ENCODE measurements at regions not wholly inside any gene's neighbourhood (a gene's known extent, or its start where the extent isn't known, plus 50 kb on each side); places are given as distances from the start of the nearest gene placed in this dataset.

GRCh38 chr4:114386637-114387233 lies 211.9 kb upstream of the UGT8 start:
- Mint-ChIP-seq H3K4me3 (no peak overlapping the region), H3K9me3 (peaks cover 0 to 3% (median 0%) of the 10 kb centered on the region in 7 donors), H3K4me1 (no peaks in the 10 kb centered on the region), H3K36me3 (no peaks in the 10 kb centered on the region), H3K27me3 (peaks cover 12 to 28% (median 22%) of the 10 kb centered on the region in 3 donors), H3K27ac (no peak overlapping the region)
- DNase-seq, result peak; percentile 25
- no peak for ATAC-seq (ENCODE audit: low read depth in 2 of 2)

- Mint-ChIP-seq H3K36me3 (no peaks in the 10 kb centered on the region), H3K4me1 (no peaks in the 10 kb centered on the region), H3K27ac (no peak overlapping the region), H3K4me3 (no peak overlapping the region), H3K27me3 (peaks cover 12 to 28% (median 24%) of the 10 kb centered on the region in 3 donors), H3K9me3 (peaks cover 0 to 3% (median 0%) of the 10 kb centered on the region in 7 donors)
- DNase-seq (no peak), ATAC-seq (ENCODE audit: low read depth in 2 of 2) (no peak)
These were observed 209.4 kb upstream of the UGT8 start for GRCh38 chr4:114389070-114389685.

DNA sequence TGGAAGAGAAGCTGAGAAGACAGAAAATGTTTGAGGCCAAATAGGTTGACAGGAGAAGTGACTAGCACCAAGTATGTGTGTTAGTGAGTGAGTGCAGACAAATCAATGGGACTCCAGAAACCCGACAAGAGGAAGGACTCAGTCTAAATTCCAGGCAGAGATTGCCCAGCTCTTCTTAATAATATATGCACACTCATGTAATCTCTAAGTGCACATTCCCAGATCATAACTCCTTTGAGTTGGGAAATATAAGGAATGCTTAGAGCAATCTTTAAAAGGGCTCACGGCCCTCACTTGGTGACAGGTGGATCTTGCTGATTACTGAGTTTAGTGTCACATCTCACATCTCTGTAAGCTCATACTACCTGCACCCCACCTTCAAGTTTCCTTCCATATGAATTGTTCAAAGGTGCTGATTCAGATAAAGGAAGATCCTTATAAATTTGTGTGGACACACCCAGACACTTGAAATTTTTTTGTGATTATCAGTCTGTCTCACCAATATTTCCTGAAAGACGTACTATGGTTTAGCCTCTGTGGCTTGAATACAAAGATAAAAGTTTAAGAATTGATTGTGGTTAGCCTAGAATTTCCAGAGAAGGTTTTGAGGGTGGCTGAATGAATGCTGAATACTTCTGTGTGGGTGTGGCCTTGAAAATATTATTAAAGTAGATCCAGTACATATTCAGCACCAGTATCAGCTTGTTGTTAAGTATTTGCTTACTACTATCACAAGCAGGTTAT lies 205.1 kb upstream of the UGT8 start:
- H3K27ac Mint-ChIP-seq, result no peak overlapping the region
- no peaks in the 10 kb centered on the region for H3K4me1 Mint-ChIP-seq
- H3K9me3 Mint-ChIP-seq, result peaks cover 0 to 3% (median 0%) of the 10 kb centered on the region in 7 donors
- ATAC-seq (ENCODE audit: low read depth in 2 of 2) (no peak), DNase-seq (no peak)
- peaks cover 7 to 42% (median 22%) of the 10 kb centered on the region in 3 donors for H3K27me3 Mint-ChIP-seq
- H3K4me3 Mint-ChIP-seq, result no peak overlapping the region
- no peaks in the 10 kb centered on the region for H3K36me3 Mint-ChIP-seq

DNA sequence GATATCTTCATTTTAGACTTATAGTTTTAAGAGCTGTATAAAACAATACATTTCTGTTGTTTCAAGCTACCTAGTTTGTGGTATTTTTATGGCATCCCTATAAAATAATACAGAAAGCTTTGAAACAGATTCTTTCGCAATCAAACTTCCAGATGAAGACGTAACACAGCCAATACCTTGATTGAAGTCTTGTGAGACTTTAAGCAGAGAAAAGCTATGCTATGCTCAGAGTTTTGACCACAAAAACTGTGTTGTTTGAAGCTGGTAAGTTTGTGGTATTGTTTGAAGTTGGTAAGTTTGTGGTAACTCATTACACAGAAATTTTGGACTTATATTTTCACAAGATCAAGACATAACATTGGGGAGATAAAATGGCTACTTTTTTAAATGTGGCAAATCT lies 201.8 kb upstream of the UGT8 start:
- Mint-ChIP-seq H3K27me3 (peaks cover 0 to 31% (median 7%) of the 10 kb centered on the region in 3 donors), H3K4me1 (no peaks in the 10 kb centered on the region), H3K9me3 (no peaks in the 10 kb centered on the region), H3K4me3 (no peak overlapping the region), H3K36me3 (no peaks in the 10 kb centered on the region), H3K27ac (no peak overlapping the region)
- no peak for ATAC-seq (ENCODE audit: low read depth in 2 of 2)
- no peak for DNase-seq

- no peak for ATAC-seq (ENCODE audit: low read depth in 2 of 2)
- Mint-ChIP-seq H3K4me3 (no peak overlapping the region), H3K27ac (no peak overlapping the region), H3K9me3 (peaks cover 0 to 4% (median 0%) of the 10 kb centered on the region in 7 donors), H3K4me1 (no peaks in the 10 kb centered on the region), H3K27me3 (peaks cover 3 to 25% (median 7%) of the 10 kb centered on the region in 3 donors), H3K36me3 (no peaks in the 10 kb centered on the region)
- DNase-seq, result no peak
These were observed 200.2 kb upstream of the UGT8 start for GRCh38 chr4:114398410-114398809.

DNA sequence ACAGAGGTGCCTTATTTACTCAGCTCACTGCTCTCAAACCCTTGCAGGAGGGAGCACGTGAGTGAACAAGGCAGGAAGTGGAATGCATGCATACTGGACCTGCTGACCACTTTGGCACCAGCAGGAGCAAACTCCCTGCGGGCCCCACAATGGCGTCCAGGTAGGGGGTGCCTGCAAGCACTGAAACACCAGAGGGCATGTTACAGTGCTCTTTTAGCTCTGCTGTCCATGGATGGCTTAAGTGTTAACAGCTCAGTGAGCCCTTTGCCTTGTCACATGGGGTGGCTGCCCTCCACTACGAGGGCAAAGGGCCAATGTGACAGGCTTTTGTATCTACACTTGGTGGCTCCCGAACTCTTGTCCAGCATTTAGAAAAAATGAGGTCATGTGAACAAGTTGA lies 199.5 kb upstream of the UGT8 start:
- Mint-ChIP-seq H3K4me3 (no peak overlapping the region), H3K9me3 (peaks cover 0 to 6% (median 0%) of the 10 kb centered on the region in 7 donors), H3K4me1 (no peaks in the 10 kb centered on the region), H3K36me3 (peaks cover 0 to 2% of the 10 kb centered on the region in 2 donors), H3K27me3 (peaks cover 4 to 25% (median 7%) of the 10 kb centered on the region in 3 donors), H3K27ac (no peak overlapping the region)
- ATAC-seq (ENCODE audit: low read depth in 2 of 2) (no peak), DNase-seq (no peak)

DNA sequence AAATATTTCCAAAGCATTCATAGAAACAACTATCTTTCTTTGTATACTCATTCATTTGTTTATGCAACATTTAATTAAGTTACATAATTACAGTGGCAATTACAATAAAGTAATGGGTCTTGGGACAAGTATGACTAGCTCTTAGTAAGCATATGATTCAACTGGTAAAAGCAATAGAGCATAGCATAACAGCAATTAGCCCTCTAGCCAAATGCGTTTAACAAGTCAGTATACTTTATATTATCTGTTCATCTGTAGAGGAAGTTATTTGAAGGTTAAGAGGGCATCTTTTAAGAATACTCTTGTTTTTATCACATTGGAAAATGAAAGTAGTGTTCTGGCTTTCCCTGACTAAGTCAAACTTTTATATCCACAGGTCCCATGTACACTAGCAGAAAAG lies 198.1 kb upstream of the UGT8 start:
- Mint-ChIP-seq H3K9me3 (peaks cover 0 to 15% (median 6%) of the 10 kb centered on the region in 7 donors), H3K27ac (no peak overlapping the region), H3K4me3 (no peak overlapping the region), H3K36me3 (peaks cover 0 to 8% of the 10 kb centered on the region in 2 donors), H3K4me1 (no peaks in the 10 kb centered on the region), H3K27me3 (peaks cover 7 to 25% (median 9%) of the 10 kb centered on the region in 3 donors)
- no peak for ATAC-seq (ENCODE audit: low read depth in 2 of 2)
- no peak for DNase-seq

GRCh38 chr4:114401483-114401882 lies 197.1 kb upstream of the UGT8 start:
- peaks cover 0 to 15% (median 6%) of the 10 kb centered on the region in 7 donors for H3K9me3 Mint-ChIP-seq
- H3K36me3 Mint-ChIP-seq, result peaks cover 0 to 8% of the 10 kb centered on the region in 2 donors
- H3K27ac Mint-ChIP-seq, result no peak overlapping the region
- peaks cover 7 to 19% (median 9%) of the 10 kb centered on the region in 3 donors for H3K27me3 Mint-ChIP-seq
- DNase-seq, result no peak
- ATAC-seq (ENCODE audit: low read depth in 2 of 2), result no peak
- no peak overlapping the region for H3K4me3 Mint-ChIP-seq
- no peaks in the 10 kb centered on the region for H3K4me1 Mint-ChIP-seq

DNA sequence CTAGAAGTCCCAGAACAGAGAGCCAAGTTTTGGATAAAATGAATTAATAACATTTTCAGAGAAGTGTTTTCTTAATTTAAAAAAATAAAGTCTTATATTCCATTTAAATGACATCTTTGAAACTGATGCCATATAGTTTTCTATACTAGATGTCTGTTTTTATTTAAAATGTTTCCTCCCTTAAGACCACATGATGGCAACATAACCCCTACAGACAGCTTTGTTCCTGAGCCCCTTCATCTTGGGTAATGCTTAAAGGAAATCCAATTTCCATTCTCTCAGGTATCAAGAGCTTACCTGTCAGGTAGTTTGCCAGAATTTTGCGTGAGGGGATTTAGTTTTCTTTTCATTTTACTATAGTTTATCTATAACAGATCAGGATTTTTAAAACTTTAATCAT lies 181.4 kb upstream of the UGT8 start:
- Mint-ChIP-seq H3K36me3 (no peaks in the 10 kb centered on the region), H3K9me3 (peaks cover 0 to 8% (median 4%) of the 10 kb centered on the region in 7 donors), H3K27ac (no peak overlapping the region), H3K27me3 (peaks cover 7 to 9% (median 9%) of the 10 kb centered on the region in 3 donors), H3K4me3 (no peak overlapping the region), H3K4me1 (no peaks in the 10 kb centered on the region)
- ATAC-seq (ENCODE audit: low read depth in 2 of 2) (no peak), DNase-seq (no peak)

DNA sequence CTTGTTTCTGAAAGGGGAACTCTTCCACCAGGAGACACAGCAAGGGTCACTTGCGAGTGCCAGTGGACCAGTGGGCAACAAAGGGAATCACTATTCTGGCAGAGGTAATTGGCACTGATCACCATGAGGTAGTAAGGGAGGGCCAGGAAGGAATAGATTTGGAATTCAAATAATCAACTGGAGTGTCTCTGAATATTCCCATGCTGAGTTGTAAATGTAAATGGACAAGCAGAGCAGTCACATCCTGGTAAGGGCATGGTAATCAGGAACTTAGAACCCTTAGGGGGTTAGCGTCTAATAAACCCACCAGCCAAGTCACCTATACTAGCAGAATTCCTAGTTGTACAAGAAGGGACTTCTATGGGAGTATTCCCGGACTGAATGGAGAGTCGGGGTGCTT lies 178.5 kb upstream of the UGT8 start:
- H3K36me3 Mint-ChIP-seq, result no peaks in the 10 kb centered on the region
- no peak overlapping the region for H3K4me3 Mint-ChIP-seq
- no peaks in the 10 kb centered on the region for H3K4me1 Mint-ChIP-seq
- DNase-seq, result no peak
- ATAC-seq (ENCODE audit: low read depth in 2 of 2), result no peak
- H3K27ac Mint-ChIP-seq, result no peak overlapping the region
- peaks cover 0 to 4% (median 0%) of the 10 kb centered on the region in 7 donors for H3K9me3 Mint-ChIP-seq
- peaks cover 0 to 7% (median 4%) of the 10 kb centered on the region in 3 donors for H3K27me3 Mint-ChIP-seq

DNA sequence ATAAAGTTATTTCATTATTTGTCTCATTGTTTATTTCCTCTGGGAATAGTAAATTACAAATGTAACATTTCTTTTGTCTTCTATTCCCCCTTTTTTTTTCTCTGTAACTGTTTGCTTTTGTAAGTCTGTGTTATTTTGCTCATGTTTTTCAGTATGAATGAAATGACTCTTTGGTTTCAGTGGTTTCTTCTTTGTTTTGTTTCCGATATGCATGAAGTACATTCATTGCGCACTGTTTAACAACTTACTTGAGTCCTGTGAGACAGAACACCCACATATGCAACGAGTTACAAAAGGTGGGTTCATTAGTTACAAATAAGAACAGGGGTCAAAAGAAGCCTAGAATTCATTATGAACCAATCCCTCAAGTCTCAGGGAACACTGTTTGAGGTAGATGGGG lies 175.0 kb upstream of the UGT8 start:
- Mint-ChIP-seq H3K36me3 (no peaks in the 10 kb centered on the region), H3K4me3 (no peak overlapping the region), H3K27me3 (peaks cover 0 to 21% (median 7%) of the 10 kb centered on the region in 3 donors), H3K27ac (peak overlapping the region in 1 of 6 donors; percentile 25), H3K4me1 (no peaks in the 10 kb centered on the region), H3K9me3 (peaks cover 0 to 6% (median 3%) of the 10 kb centered on the region in 7 donors)
- no peak for DNase-seq
- ATAC-seq (ENCODE audit: low read depth in 2 of 2), result no peak

- Mint-ChIP-seq H3K27ac (no peak overlapping the region), H3K27me3 (peaks cover 17 to 52% (median 27%) of the 10 kb centered on the region in 3 donors), H3K9me3 (peaks cover 0 to 7% (median 5%) of the 10 kb centered on the region in 7 donors), H3K4me1 (no peaks in the 10 kb centered on the region), H3K4me3 (no peak overlapping the region), H3K36me3 (no peaks in the 10 kb centered on the region)
- no peak for ATAC-seq (ENCODE audit: low read depth in 2 of 2)
- no peak for DNase-seq
These were observed 163.5 kb upstream of the UGT8 start for GRCh38 chr4:114435116-114435515.

DNA sequence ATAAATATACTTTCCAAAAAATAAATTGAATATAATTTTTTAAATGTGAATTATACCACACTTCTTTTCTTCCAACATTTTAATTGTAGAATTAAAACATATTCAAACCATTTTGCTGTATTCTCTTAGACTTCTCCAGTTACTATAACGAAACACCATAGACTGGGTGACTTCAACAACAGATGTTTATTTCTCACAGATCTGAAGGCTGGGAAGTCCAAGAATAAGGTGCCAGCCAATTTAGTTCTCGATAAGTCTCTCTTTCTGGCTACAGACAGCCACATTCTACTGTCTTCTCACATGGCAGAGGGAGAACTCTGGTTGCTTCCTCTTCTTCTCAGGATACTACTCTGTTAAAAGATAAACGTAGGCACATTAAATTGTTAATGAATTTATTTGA lies 155.8 kb upstream of the UGT8 start:
- no peak for DNase-seq
- H3K27ac Mint-ChIP-seq, result no peak overlapping the region
- H3K36me3 Mint-ChIP-seq, result no peaks in the 10 kb centered on the region
- H3K4me3 Mint-ChIP-seq, result no peak overlapping the region
- no peaks in the 10 kb centered on the region for H3K9me3 Mint-ChIP-seq
- H3K4me1 Mint-ChIP-seq, result no peaks in the 10 kb centered on the region
- no peak for ATAC-seq (ENCODE audit: low read depth in 2 of 2)
- peaks cover 16 to 34% (median 28%) of the 10 kb centered on the region in 3 donors for H3K27me3 Mint-ChIP-seq

DNA sequence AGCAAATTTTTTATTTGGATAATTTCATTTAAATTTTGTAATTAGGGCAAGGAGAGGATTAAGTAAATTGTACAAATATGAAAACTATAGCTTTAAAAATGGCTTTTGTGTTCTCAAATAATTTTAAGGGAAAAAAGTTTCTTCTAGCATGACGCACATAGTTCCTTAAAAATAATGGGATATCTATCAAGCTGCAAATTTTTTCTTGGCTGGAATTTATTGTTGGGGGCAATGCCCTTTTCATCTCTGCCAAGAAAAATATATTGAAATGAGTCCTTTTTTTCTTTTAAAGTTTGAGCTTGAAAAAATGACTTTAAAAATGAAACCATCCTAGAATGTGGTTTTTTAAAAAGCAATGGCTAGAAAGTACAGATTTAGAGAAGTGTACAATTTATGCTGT lies 154.4 kb upstream of the UGT8 start:
- H3K27ac Mint-ChIP-seq, result no peak overlapping the region
- H3K27me3 Mint-ChIP-seq, result peaks cover 11 to 33% (median 16%) of the 10 kb centered on the region in 3 donors
- no peaks in the 10 kb centered on the region for H3K4me1 Mint-ChIP-seq
- no peaks in the 10 kb centered on the region for H3K36me3 Mint-ChIP-seq
- no peak overlapping the region for H3K4me3 Mint-ChIP-seq
- ATAC-seq (ENCODE audit: low read depth in 2 of 2) (no peak), DNase-seq (no peak)
- H3K9me3 Mint-ChIP-seq, result peaks cover 0 to 2% (median 0%) of the 10 kb centered on the region in 7 donors
